ENCODE measurements at regions not wholly inside any gene's neighbourhood (a gene's known extent, or its start where the extent isn't known, plus 50 kb on each side); places are given as distances from the start of the nearest gene placed in this dataset.

DNA sequence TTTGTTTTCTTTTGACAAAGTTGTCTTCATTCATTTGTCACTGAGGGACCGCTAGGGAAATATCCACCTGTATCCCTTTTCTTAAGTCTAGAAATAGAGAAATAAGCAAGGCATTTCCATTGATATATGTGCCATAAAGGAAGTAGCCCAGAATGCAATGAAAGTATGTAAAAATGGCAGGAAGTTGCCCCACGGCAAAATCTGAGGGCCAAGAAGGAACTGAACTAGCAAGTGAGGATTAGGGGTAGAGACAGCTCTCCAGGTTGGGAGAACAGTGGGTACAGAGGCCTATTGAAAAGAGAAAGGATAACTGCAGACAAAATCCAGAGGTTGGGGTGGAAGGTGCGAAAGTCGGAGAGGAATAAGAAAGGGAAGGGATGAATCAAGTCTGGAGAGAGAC lies 56.6 kb upstream of the TOMM7 start:
- no peaks in the 10 kb centered on the region for H3K4me1 ChIP-seq
- H3K9me3 ChIP-seq (replicated peaks) = no peaks in the 10 kb centered on the region
- TF ChIP-seq, protein P1, sequence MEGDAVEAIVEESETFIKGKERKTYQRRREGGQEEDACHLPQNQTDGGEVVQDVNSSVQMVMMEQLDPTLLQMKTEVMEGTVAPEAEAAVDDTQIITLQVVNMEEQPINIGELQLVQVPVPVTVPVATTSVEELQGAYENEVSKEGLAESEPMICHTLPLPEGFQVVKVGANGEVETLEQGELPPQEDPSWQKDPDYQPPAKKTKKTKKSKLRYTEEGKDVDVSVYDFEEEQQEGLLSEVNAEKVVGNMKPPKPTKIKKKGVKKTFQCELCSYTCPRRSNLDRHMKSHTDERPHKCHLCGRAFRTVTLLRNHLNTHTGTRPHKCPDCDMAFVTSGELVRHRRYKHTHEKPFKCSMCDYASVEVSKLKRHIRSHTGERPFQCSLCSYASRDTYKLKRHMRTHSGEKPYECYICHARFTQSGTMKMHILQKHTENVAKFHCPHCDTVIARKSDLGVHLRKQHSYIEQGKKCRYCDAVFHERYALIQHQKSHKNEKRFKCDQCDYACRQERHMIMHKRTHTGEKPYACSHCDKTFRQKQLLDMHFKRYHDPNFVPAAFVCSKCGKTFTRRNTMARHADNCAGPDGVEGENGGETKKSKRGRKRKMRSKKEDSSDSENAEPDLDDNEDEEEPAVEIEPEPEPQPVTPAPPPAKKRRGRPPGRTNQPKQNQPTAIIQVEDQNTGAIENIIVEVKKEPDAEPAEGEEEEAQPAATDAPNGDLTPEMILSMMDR (IDR thresholded peaks at IDR 0.05; ENCODE audit: borderline replicate concordance) = no peak
- intact Hi-C loops (cut with micrococcal nuclease) = no loop called here
- H3K27ac ChIP-seq (replicated peaks) = no peak overlapping the region
- H3K4me3 ChIP-seq = no peak overlapping the region
- H3K27me3 ChIP-seq (ENCODE audit: low read depth) = no peaks in the 10 kb centered on the region
- DNase-seq = no peak
- H3K36me3 ChIP-seq = no peaks in the 10 kb centered on the region

DNA sequence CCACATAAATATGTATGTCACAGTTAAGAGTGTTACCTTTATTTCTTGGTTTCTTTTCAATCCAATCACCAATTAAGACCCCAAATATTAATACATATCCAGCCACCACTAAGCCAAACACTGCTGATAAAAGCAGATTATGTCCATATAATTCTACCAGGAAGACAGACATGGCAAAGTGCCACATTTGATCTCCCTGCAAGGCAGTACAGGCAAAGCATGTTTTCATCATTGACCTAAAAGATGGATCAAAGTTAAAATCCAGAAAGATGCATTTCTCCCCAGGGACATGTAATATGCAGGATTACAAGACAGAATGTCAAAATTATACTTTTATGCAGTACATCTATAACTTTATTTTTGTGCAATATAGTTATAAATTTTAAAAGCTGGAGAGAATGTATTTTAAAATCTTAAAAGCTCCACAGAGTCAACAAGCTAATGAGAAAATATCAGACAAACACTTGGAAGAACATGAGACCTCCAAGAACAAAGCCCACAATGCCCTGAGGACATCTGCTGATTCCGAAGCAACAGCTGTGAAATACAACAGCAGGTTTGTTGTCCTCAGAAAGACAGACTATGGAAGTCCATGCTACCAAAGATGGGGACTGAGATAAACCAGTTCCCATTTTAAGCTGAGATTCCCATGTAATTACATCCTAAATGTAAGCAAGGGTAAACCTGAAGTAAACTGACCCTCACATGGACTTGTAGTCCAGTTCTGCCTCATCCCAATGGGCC lies 54.5 kb upstream of the TOMM7 start:
- Histone ChIP-seq H3K4me3 (no peak overlapping the region), H3K27me3 (ENCODE audit: low read depth) (no peaks in the 10 kb centered on the region), H3K36me3 (no peaks in the 10 kb centered on the region), H3K27ac (replicated peaks) (no peak overlapping the region), H3K9me3 (replicated peaks) (no peaks in the 10 kb centered on the region), H3K4me1 (peaks cover 6% of the 10 kb centered on the region)
- TF ChIP-seq, protein P1 (IDR thresholded peaks at IDR 0.05; ENCODE audit: borderline replicate concordance) = no peak
- DNase-seq = no peak
- intact Hi-C loops (cut with micrococcal nuclease) = no loop called here

DNA sequence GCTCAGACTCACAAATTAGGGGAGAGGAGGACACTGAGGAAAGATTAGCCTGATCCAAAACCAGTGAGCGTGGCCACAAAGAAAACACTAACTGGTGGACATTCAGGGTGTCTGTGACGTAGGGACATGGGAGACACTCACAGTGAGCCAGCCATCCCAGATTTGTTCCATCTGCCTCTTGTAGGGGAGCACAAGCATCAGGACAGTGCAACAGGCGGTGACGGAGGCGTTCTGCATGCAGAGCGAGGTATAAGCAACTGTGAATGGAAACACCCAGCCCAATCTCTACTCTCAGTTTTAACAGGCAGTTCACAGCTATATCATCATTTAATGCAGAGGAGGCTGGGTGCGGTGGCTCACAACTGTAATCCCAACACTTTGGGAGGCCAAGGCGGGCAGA lies 52.8 kb upstream of the TOMM7 start:
- DNase-seq = no peak
- H3K4me3 ChIP-seq = no peak overlapping the region
- TF ChIP-seq, protein P1 (IDR thresholded peaks at IDR 0.05; ENCODE audit: borderline replicate concordance) = no peak
- H3K27me3 ChIP-seq (ENCODE audit: low read depth) = no peaks in the 10 kb centered on the region
- peaks cover 10% of the 10 kb centered on the region for H3K4me1 ChIP-seq
- H3K36me3 ChIP-seq = no peaks in the 10 kb centered on the region
- H3K9me3 ChIP-seq (replicated peaks) = no peaks in the 10 kb centered on the region
- no peak overlapping the region for H3K27ac ChIP-seq (replicated peaks)
- intact Hi-C loops (cut with micrococcal nuclease) = no loop called here

DNA sequence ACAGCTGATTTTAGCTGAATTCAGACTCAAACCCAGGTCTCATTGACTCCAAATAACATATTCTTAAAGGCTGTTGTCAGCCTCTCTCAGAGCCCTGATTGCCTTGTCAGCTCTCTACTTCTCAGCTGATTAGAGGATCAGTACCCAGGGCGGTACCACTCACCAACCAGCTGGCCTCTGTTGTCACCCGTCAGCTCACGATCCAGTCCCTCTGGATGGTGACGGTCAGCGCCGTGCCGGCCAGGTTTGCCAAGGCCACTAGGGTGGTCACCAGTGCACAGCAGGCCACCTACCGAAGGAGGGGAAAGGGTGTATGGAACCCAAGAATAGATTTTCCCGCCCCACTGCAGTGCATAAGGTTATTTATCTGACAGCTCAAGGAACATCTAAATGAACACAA lies 52.3 kb upstream of the TOMM7 start:
- DNase-seq = no peak
- H3K27ac ChIP-seq (replicated peaks) = no peak overlapping the region
- intact Hi-C loops (cut with micrococcal nuclease) = no loop called here
- H3K36me3 ChIP-seq = no peaks in the 10 kb centered on the region
- TF ChIP-seq, protein P1 (IDR thresholded peaks at IDR 0.05; ENCODE audit: borderline replicate concordance) = no peak
- no peaks in the 10 kb centered on the region for H3K9me3 ChIP-seq (replicated peaks)
- no peak overlapping the region for H3K4me3 ChIP-seq
- no peaks in the 10 kb centered on the region for H3K27me3 ChIP-seq (ENCODE audit: low read depth)
- H3K4me1 ChIP-seq = peaks cover 10% of the 10 kb centered on the region
